A549 (cell line): ENCODE measurements at regions not wholly inside any gene's neighbourhood (a gene's known extent, or its start where the extent isn't known, plus 50 kb on each side); places are given as distances from the start of the nearest gene placed in this dataset.

Experiments used
- ATAC-seq, 2 experiments: fragments of 200-7000 bp in 1 of 2; fragments of >200 bp in 1 of 2; cut with Nextera tagmentation in 1 of 2; cut with Tn5 transposase in 1 of 2; 3 replicates each; pipeline versions ENCODE4 v1.8.0 to v1.9.1; 2018 to 2020; ENCODE audit warnings: mild to moderate bottlenecking in 1 of 2, moderate library complexity in 1 of 2
- CTCF ChIA-PET: fragments of 300-600 bp; sonication (Branson Sonifier 250); formaldehyde crosslinking; extraction: SDS; loops from one replicate; lab custom pipeline; 2021; ENCODE audit warnings: antibody characterized with exemption, inconsistent platforms; lab: Yijun Ruan, JAX
- POLR2A ChIA-PET: fragments of 350-600 bp; formaldehyde crosslinking; extraction: SDS; loops from one replicate; lab custom pipeline; 2021; ENCODE audit warnings: antibody characterized with exemption, inconsistent platforms; lab: Yijun Ruan, JAX
- DNase-seq, 2 experiments: peaks; one replicate each; pipeline versions ENCODE4 v3.0.0 to v3.0.0-alpha.2; 2011 to 2016; ENCODE audit warnings: low read depth in 1 of 2, low spot score in 1 of 2
- FAIRE-seq: peaks from 2 replicates; lab custom pipeline; 2011; peaks lifted over from hg19 to GRCh38; lab: Jason Lieb, UNC
- H3K27ac ChIP-seq, 2 experiments: fragments of >200 bp; sonication (Bioruptor Twin); formaldehyde crosslinking; 3 replicates each; pipeline ENCODE4 v1.5.1; 2016 to 2017
- H3K4me1 ChIP-seq: fragments of >200 bp; sonication (Bioruptor Twin); formaldehyde crosslinking; 3 replicates; pipeline ENCODE4 v1.6.1; 2016
- H3K4me2 ChIP-seq: fragments of >200 bp; sonication (Bioruptor Twin); formaldehyde crosslinking; 3 replicates; pipeline ENCODE4 v1.6.1; 2016
- H3K4me3 ChIP-seq: fragments of >200 bp; sonication (Bioruptor Twin); formaldehyde crosslinking; 3 replicates; pipeline ENCODE4 v1.5.1; 2016
- H3K9me3 ChIP-seq: fragments of >200 bp; sonication (Bioruptor Twin); formaldehyde crosslinking; 3 replicates; pipeline ENCODE4 v1.6.1; 2016
- BHLHE40 ChIP-seq: IDR thresholded peaks from 2 replicates; pipeline ENCODE4 v1.6.1; 2012; ENCODE audit warnings: low read depth, low read length, inconsistent platforms
- CBX8 ChIP-seq: fragments of 200-600 bp; sonication (generic); IDR thresholded peaks from 2 replicates; pipeline ENCODE4 v1.6.1; 2016
- CTCF ChIP-seq: fragments of >200 bp; sonication (Bioruptor Twin); formaldehyde crosslinking; IDR thresholded peaks from 3 replicates; pipeline ENCODE4 v1.5.1; 2016
- EHF ChIP-seq: fragments of 250-450 bp; sonication (Bioruptor Pico); IDR thresholded peaks from 2 replicates; pipeline ENCODE4 v1.5.0; 2020; ENCODE audit warnings: mild to moderate bottlenecking
- EHMT2 ChIP-seq: fragments of 200-600 bp; sonication (generic); IDR thresholded peaks from 2 replicates; pipeline ENCODE4 v1.6.1; 2016; ENCODE audit warnings: antibody characterized with exemption, low read depth, mild to moderate bottlenecking, moderate library complexity
- EP300 ChIP-seq, 2 experiments: fragments of >200 bp; sonication (Bioruptor Twin); formaldehyde crosslinking; IDR thresholded peaks; 2 replicates in 1 of 2; 3 replicates in 1 of 2; pipeline ENCODE4 v1.6.1; 2016 to 2017
- ESRRA ChIP-seq: fragments of 150-350 bp; IDR thresholded peaks from 2 replicates; pipeline ENCODE4 v1.6.1; 2014; ENCODE audit warnings: mild to moderate bottlenecking, low read length, borderline replicate concordance
- FOSL2 ChIP-seq, 2 experiments: fragments of 450-650 bp in 1 of 2; fragments of >200 bp in 1 of 2; sonication (Bioruptor Twin) in 1 of 2; formaldehyde crosslinking; IDR thresholded peaks; 2 replicates each; pipeline versions ENCODE4 v1.5.0 to v1.6.1; 2016 to 2020; ENCODE audit warnings: mild to moderate bottlenecking in 1 of 2, moderate library complexity in 1 of 2
- HEYL ChIP-seq: fragments of 250-450 bp; sonication (Bioruptor Pico); IDR thresholded peaks from 2 replicates; pipeline ENCODE4 v1.8.0; 2021; ENCODE audit warnings: mild to moderate bottlenecking, moderate library complexity
- HOXA7 ChIP-seq: fragments of 250-450 bp; sonication (Bioruptor Pico); IDR thresholded peaks from 2 replicates; pipeline ENCODE4 v1.5.0; 2020; ENCODE audit warnings: mild to moderate bottlenecking, moderate library complexity
- MAFK ChIP-seq: fragments of 450-650 bp; IDR thresholded peaks from 2 replicates; pipeline ENCODE4 v1.6.1; 2014; ENCODE audit not compliant: partially characterized antibody
- MAZ ChIP-seq: fragments of 150-350 bp; IDR thresholded peaks from 2 replicates; pipeline ENCODE4 v1.6.1; 2014; ENCODE audit warnings: antibody characterized with exemption, low read depth, low read length, borderline replicate concordance
- NFE2L2 ChIP-seq: fragments of 150-350 bp; conservative IDR thresholded peaks from 2 replicates; pipeline ENCODE4 v1.6.1; 2014; ENCODE audit warnings: low read length
- NPAS2 ChIP-seq: fragments of 250-450 bp; sonication (Bioruptor Pico); IDR thresholded peaks from 2 replicates; pipeline ENCODE4 v1.8.0; 2022; ENCODE audit warnings: mild to moderate bottlenecking, moderate library complexity, borderline replicate concordance
- NR3C1 ChIP-seq: fragments of >200 bp; sonication (Bioruptor Twin); formaldehyde crosslinking; IDR thresholded peaks from 3 replicates; pipeline ENCODE4 v1.6.1; 2017
- POLR2AphosphoS2 ChIP-seq: conservative IDR thresholded peaks from 2 replicates; pipeline ENCODE4 v1.6.1; 2012; ENCODE audit warnings: low read length, improper control_type of control experiment, inconsistent platforms
- RCOR1 ChIP-seq: fragments of 150-350 bp; IDR thresholded peaks from 2 replicates; pipeline ENCODE4 v1.6.1; 2014; ENCODE audit warnings: antibody characterized with exemption, low read length, low read depth
- SREBF2 ChIP-seq: fragments of 450-650 bp; IDR thresholded peaks from 2 replicates; pipeline ENCODE4 v1.6.1; 2014; ENCODE audit warnings: mild to moderate bottlenecking, moderate library complexity
- TFCP2L1 ChIP-seq: fragments of 250-450 bp; sonication (Bioruptor Pico); IDR thresholded peaks from 2 replicates; pipeline ENCODE4 v1.5.0; 2021; ENCODE audit warnings: mild to moderate bottlenecking
- TP53 ChIP-seq: fragments of 250-450 bp; sonication (Bioruptor Pico); IDR thresholded peaks from 2 replicates; pipeline ENCODE4 v1.5.0; 2021; ENCODE audit warnings: mild to moderate bottlenecking, moderate library complexity
- ZC3H11A ChIP-seq: fragments of 450-650 bp; IDR thresholded peaks from 2 replicates; pipeline ENCODE4 v1.6.1; 2014; ENCODE audit warnings: antibody characterized with exemption, mild to moderate bottlenecking
- ZFP36 ChIP-seq: fragments of 450-650 bp; IDR thresholded peaks from 2 replicates; pipeline ENCODE4 v1.6.1; 2014; ENCODE audit warnings: borderline replicate concordance; ENCODE audit not compliant: partially characterized antibody
- WGBS: methylation state at CpG from one replicate; pipeline ENCODE4 v1.1.6; 2017; ENCODE audit errors: missing lambda C conversion rate; 5-methylcytosine and 5-hydroxymethylcytosine counted together
- TF ChIP-seq, protein P1 (sequence below): fragments of 450-650 bp; IDR thresholded peaks from 2 replicates; pipeline ENCODE4 v1.6.1; 2014; ENCODE audit warnings: antibody characterized with exemption
- TF ChIP-seq, protein P2 (sequence below): fragments of >200 bp; sonication (Bioruptor Twin); formaldehyde crosslinking; IDR thresholded peaks from 3 replicates; pipeline ENCODE4 v1.6.1; 2016
- TF ChIP-seq, protein P3 (sequence below): fragments of >200 bp; sonication (Bioruptor Twin); formaldehyde crosslinking; IDR thresholded peaks from 2 replicates; pipeline ENCODE4 v1.6.1; 2016

- 0% methylated on average over 1 of the region's 1 CpG for WGBS
- no peak overlapping the region for H3K27ac ChIP-seq
- H3K9me3 ChIP-seq: no peaks in the 10 kb centered on the region
- DNase-seq (no peak), ATAC-seq (no peak), FAIRE-seq (no peak)
- no peaks in the 10 kb centered on the region for H3K4me1 ChIP-seq
- ChIA-PET CTCF (no interaction called here), POLR2A (no interaction called here)
- H3K4me2 ChIP-seq: no peak overlapping the region
- no peak for TF ChIP-seq EP300 (IDR thresholded peaks at IDR 0.05)
- TF ChIP-seq TFCP2L1 (CRISPR knock-in tag): no peak
- TF ChIP-seq, protein P1, sequence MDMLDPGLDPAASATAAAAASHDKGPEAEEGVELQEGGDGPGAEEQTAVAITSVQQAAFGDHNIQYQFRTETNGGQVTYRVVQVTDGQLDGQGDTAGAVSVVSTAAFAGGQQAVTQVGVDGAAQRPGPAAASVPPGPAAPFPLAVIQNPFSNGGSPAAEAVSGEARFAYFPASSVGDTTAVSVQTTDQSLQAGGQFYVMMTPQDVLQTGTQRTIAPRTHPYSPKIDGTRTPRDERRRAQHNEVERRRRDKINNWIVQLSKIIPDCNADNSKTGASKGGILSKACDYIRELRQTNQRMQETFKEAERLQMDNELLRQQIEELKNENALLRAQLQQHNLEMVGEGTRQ: no peak
- TF ChIP-seq TP53: no peak
- TF ChIP-seq POLR2AphosphoS2: no peak
- no peak for TF ChIP-seq HEYL (CRISPR knock-in tag)
- no peak for TF ChIP-seq CBX8
- TF ChIP-seq EHMT2: no peak
- no peak for TF ChIP-seq HOXA7 (CRISPR knock-in tag)
- no peak for TF ChIP-seq ZC3H11A
- TF ChIP-seq ESRRA: no peak
- no peak for TF ChIP-seq BHLHE40
- H3K4me3 ChIP-seq: no peak overlapping the region
Observed at GRCh38 chr4:60129740-60130139, 1070.4 kb upstream of the ADGRL3 start.

DNA sequence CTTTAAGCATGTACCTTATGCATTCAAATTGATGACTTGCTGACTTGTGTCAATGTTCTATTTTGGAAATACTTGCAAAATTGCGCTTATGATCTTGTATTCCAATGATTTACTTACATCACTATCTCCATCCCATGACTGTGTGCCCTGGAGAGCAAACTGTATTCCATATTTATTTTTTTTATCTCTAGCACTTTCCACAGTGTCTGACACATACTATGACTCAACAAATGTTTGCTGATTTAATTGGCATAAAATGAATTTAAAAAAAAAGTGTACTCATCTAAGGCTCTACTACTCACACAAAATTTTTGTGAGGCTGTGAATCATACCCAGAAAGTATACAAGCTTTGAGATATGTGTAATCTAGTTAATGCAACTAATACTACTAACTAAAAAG lies 1066.8 kb upstream of the ADGRL3 start:
- no peak for FAIRE-seq
- H3K27ac ChIP-seq: no peak overlapping the region
- H3K4me1 ChIP-seq: no peaks in the 10 kb centered on the region
- TF ChIP-seq RCOR1 (no peak), NFE2L2 (no peak), SREBF2 (no peak), EHF (CRISPR knock-in tag) (no peak), MAFK (no peak), EP300 (IDR thresholded peaks at IDR 0.05) (no peak), CTCF (no peak), NR3C1 (no peak), NPAS2 (CRISPR knock-in tag) (no peak), EHMT2 (no peak), MAZ (no peak), FOSL2 (IDR thresholded peaks at IDR 0.05) (no peak), FOSL2 (CRISPR knock-in tag; IDR thresholded peaks at IDR 0.05) (no peak), ZFP36 (no peak)
- TF ChIP-seq, protein P2, sequence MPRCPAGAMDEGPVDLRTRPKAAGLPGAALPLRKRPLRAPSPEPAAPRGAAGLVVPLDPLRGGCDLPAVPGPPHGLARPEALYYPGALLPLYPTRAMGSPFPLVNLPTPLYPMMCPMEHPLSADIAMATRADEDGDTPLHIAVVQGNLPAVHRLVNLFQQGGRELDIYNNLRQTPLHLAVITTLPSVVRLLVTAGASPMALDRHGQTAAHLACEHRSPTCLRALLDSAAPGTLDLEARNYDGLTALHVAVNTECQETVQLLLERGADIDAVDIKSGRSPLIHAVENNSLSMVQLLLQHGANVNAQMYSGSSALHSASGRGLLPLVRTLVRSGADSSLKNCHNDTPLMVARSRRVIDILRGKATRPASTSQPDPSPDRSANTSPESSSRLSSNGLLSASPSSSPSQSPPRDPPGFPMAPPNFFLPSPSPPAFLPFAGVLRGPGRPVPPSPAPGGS: no peak
- TF ChIP-seq, protein P1: no peak
- TF ChIP-seq, protein P3, sequence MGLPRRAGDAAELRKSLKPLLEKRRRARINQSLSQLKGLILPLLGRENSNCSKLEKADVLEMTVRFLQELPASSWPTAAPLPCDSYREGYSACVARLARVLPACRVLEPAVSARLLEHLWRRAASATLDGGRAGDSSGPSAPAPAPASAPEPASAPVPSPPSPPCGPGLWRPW: no peak
- WGBS: 16% methylated on average over 1 of the region's 1 CpG
- ATAC-seq: no peak
- no peak overlapping the region for H3K4me2 ChIP-seq
- no peak for DNase-seq
- ChIA-PET POLR2A (no interaction called here), CTCF (no interaction called here)
- no peaks in the 10 kb centered on the region for H3K9me3 ChIP-seq
- H3K4me3 ChIP-seq: no peak overlapping the region
